K562 (cell line): ENCODE measurements at regions not wholly inside any gene's neighbourhood (a gene's known extent, or its start where the extent isn't known, plus 50 kb on each side); places are given as distances from the start of the nearest gene placed in this dataset.

ENCODE experiments used
- ATAC-seq: fragments of 200-7000 bp; cut with Tn5 transposase; 3 replicates; pipeline ENCODE4 v1.9.1; 2020; ENCODE audit warnings: moderate library complexity
- BruUV-seq: library from RNA; stranded (reverse); fragments of 400-500 nt; replicated peaks from 2 replicates; lab custom pipeline; 2021; lab: Mats Ljungman, UMichigan
- CTCF ChIA-PET: fragments of 300-600 bp; formaldehyde crosslinking; extraction: SDS; loops from one replicate; lab custom pipeline; 2021; ENCODE audit warnings: low intra/inter-chr PET ratio; lab: Yijun Ruan, JAX
- POLR2A ChIA-PET: fragments of 300-600, 350-650 bp; sonication (Branson Sonifier 250); formaldehyde crosslinking; extraction: SDS; loops from one replicate; lab custom pipeline; 2021; ENCODE audit warnings: antibody characterized with exemption, inconsistent platforms; lab: Yijun Ruan, JAX
- DNase-seq, 4 experiments: peaks; one replicate each; pipeline versions ENCODE4 v3.0.0 to v3.0.0-alpha.2; 2011 to 2018; ENCODE audit warnings: low spot score in 3 of 4, mixed read lengths in 3 of 4; ENCODE audit errors: extremely low read depth in 1 of 4
- FAIRE-seq: peaks from 2 replicates; lab custom pipeline; 2011; peaks lifted over from hg19 to GRCh38; lab: Jason Lieb, UNC
- H2AFZ ChIP-seq: 2 replicates; pipeline ENCODE4 v1.6.0; 2011; ENCODE audit warnings: low read depth, low read length, control low read depth, inconsistent platforms
- H3K27ac ChIP-seq: fragments of 200-600 bp; 3 replicates; pipeline ENCODE4 v1.8.0; 2011; ENCODE audit warnings: low read depth, mild to moderate bottlenecking, control low read depth, inconsistent platforms, low read length, moderate library complexity, mixed read lengths; ENCODE audit errors: extremely low read depth
- H3K27me3 ChIP-seq, 2 experiments: fragments of 300-600 bp in 1 of 2; 2 replicates in 1 of 2; 3 replicates in 1 of 2; pipeline versions ENCODE4 v1.6.0 to v1.8.0; 2011; ENCODE audit warnings: inconsistent platforms in 2 of 2, low read length in 2 of 2, mild to moderate bottlenecking in 1 of 2, mixed read lengths in 1 of 2, moderate library complexity in 1 of 2; ENCODE audit not compliant: control insufficient read depth in 2 of 2, insufficient read depth in 2 of 2
- H3K36me3 ChIP-seq: fragments of 300-600 bp; 3 replicates; pipeline ENCODE4 v1.8.0; 2011; ENCODE audit warnings: mild to moderate bottlenecking, low read length, inconsistent platforms; ENCODE audit not compliant: control insufficient read depth, insufficient read depth
- H3K4me1 ChIP-seq, 2 experiments: fragments of 200-600 bp in 1 of 2; replicated peaks in 1 of 2; 2 replicates in 1 of 2; 3 replicates in 1 of 2; pipeline versions ENCODE4 v1.5.1 to v1.8.0; 2011; ENCODE audit warnings: inconsistent platforms in 2 of 2, low read length in 2 of 2, mild to moderate bottlenecking in 1 of 2, mixed read lengths in 1 of 2, moderate library complexity in 1 of 2; ENCODE audit not compliant: control insufficient read depth in 2 of 2, insufficient read depth in 2 of 2
- H3K4me2 ChIP-seq: 2 replicates; pipeline ENCODE4 v1.6.1; 2011; ENCODE audit warnings: low read length, control low read depth, inconsistent platforms, mixed read lengths; ENCODE audit not compliant: insufficient read depth
- H3K4me3 ChIP-seq: fragments of 200-600 bp; sonication (generic), shearing (Covaris generic); 2 replicates; pipeline ENCODE4 v1.5.1; 2016; ENCODE audit warnings: control low read depth, inconsistent platforms
- H3K79me2 ChIP-seq: fragments of 200-600 bp; 3 replicates; pipeline ENCODE4 v1.8.0; 2011; ENCODE audit warnings: low read length, inconsistent platforms; ENCODE audit not compliant: control insufficient read depth, insufficient read depth
- H3K9ac ChIP-seq, 2 experiments: 2 replicates each; pipeline versions ENCODE4 v1.6.0 to v1.6.1; 2011; ENCODE audit warnings: low read depth in 2 of 2, low read length in 2 of 2, control low read depth in 1 of 2, inconsistent platforms in 1 of 2, mild to moderate bottlenecking in 1 of 2, mixed read lengths in 1 of 2; ENCODE audit not compliant: insufficient read depth in 1 of 2
- H3K9me1 ChIP-seq: one replicate; pipeline ENCODE4 v1.6.0; 2011; ENCODE audit warnings: inconsistent platforms, mild to moderate bottlenecking, low read length, moderate library complexity; ENCODE audit not compliant: control insufficient read depth, insufficient read depth
- H3K9me3 ChIP-seq: replicated peaks from 2 replicates; pipeline ENCODE4 v1.5.1; 2011; ENCODE audit warnings: low read depth, low read length, inconsistent platforms; ENCODE audit not compliant: control insufficient read depth, insufficient read depth
- H4K20me1 ChIP-seq: replicated peaks from 2 replicates; pipeline ENCODE4 v1.6.1; 2011; ENCODE audit warnings: low read length, inconsistent platforms, mixed read lengths; ENCODE audit not compliant: control insufficient read depth, insufficient read depth
- CHD1 ChIP-seq: fragments of 200-600 bp; sonication (generic); IDR thresholded peaks from one replicate; pipeline ENCODE4 v1.6.1; 2012; ENCODE audit warnings: mild to moderate bottlenecking, moderate library complexity, low read length, inconsistent platforms
- ESRRA ChIP-seq: fragments of 450-650 bp; IDR thresholded peaks from 2 replicates; pipeline ENCODE4 v1.6.1; 2014; ENCODE audit warnings: low read depth, mild to moderate bottlenecking, moderate library complexity, borderline replicate concordance
- MTA2 ChIP-seq: fragments of 450-650 bp; IDR thresholded peaks from 2 replicates; pipeline ENCODE4 v1.6.1; 2016; ENCODE audit warnings: low read depth
- NEUROD1 ChIP-seq: fragments of 150-350 bp; IDR thresholded peaks from 2 replicates; pipeline ENCODE4 v1.6.1; 2014; ENCODE audit warnings: borderline replicate concordance, low read length, low read depth; ENCODE audit not compliant: partially characterized antibody
- POLR2H ChIP-seq: IDR thresholded peaks from 2 replicates; pipeline ENCODE4 v1.6.1; 2016; ENCODE audit warnings: missing genetic modification characterization, low read depth, mild to moderate bottlenecking, control low read depth, missing compliant biosample characterization, moderate library complexity
- RBM34 ChIP-seq: fragments of 200-400 bp; formaldehyde crosslinking; IDR thresholded peaks from 2 replicates; pipeline ENCODE4 v1.6.1; 2018; ENCODE audit warnings: low read length, borderline replicate concordance; ENCODE audit not compliant: insufficient read depth
- RFX1 ChIP-seq: fragments of 450-650 bp; IDR thresholded peaks from 2 replicates; pipeline ENCODE4 v1.6.1; 2016; ENCODE audit warnings: mild to moderate bottlenecking, moderate library complexity
- RFX5 ChIP-seq: IDR thresholded peaks from 2 replicates; pipeline ENCODE4 v1.6.1; 2011; ENCODE audit warnings: low read depth, mild to moderate bottlenecking, improper control_type of control experiment, low read length
- TRIM28 ChIP-seq: fragments of 450-650 bp; IDR thresholded peaks from 2 replicates; pipeline ENCODE4 v1.6.1; 2017
- U2AF2 ChIP-seq: fragments of 200-400 bp; formaldehyde crosslinking; optimal IDR thresholded peaks from 2 replicates; pipeline ENCODE3; 2017; ENCODE audit warnings: low read depth, mild to moderate bottlenecking, low read length
- ZNF253 ChIP-seq: fragments of 250-450 bp; sonication (Bioruptor Pico); conservative IDR thresholded peaks from 2 replicates; pipeline ENCODE4 v1.6.1; 2021; ENCODE audit warnings: mild to moderate bottlenecking
- ZNF583 ChIP-seq: fragments of 250-450 bp; sonication (Bioruptor Pico); IDR thresholded peaks from 2 replicates; pipeline ENCODE4 v1.4.0; 2020
- ZNF764 ChIP-seq: fragments of 250-450 bp; sonication (Bioruptor Pico); IDR thresholded peaks from 2 replicates; pipeline ENCODE4 v1.4.0; 2020; ENCODE audit warnings: low read depth, mild to moderate bottlenecking, moderate library complexity
- ZZZ3 ChIP-seq: fragments of 450-650 bp; IDR thresholded peaks from 2 replicates; pipeline ENCODE4 v1.6.1; 2016; ENCODE audit warnings: antibody characterized with exemption, mild to moderate bottlenecking, moderate library complexity
- WGBS: fragments of 100-300 bp; shearing (Covaris generic); methylation state at CpG from one replicate; pipeline ENCODE4 v1.1.6; 2016; ENCODE audit warnings: low coverage, mixed read lengths; ENCODE audit not compliant: insufficient coverage; ENCODE audit errors: missing lambda C conversion rate; 5-methylcytosine and 5-hydroxymethylcytosine counted together
- in situ Hi-C: fragments of 300-500 bp; cut with MboI; formaldehyde crosslinking; loops from 4 replicates; pipeline ENCODE4 v1.15.0; 2018; ENCODE audit warnings: inconsistent platforms, mixed read lengths
- intact Hi-C: fragments of 100-400 bp; cut with micrococcal nuclease; formaldehyde crosslinking; loops from 2 replicates; pipeline ENCODE4 v1.14.2; 2022
- TF ChIP-seq, protein P1 (sequence below): fragments of 450-650 bp; IDR thresholded peaks from one replicate; pipeline ENCODE4 v1.6.1; 2018; ENCODE audit warnings: mild to moderate bottlenecking, moderate library complexity; ENCODE audit not compliant: partially characterized antibody
- TF ChIP-seq, protein P2 (sequence below): fragments of 250-450 bp; sonication (Bioruptor Pico); IDR thresholded peaks from 2 replicates; pipeline ENCODE4 v1.4.0; 2020; ENCODE audit warnings: mild to moderate bottlenecking, moderate library complexity, borderline replicate concordance
- TF ChIP-seq, protein P3 (sequence below): fragments of 450-650 bp; formaldehyde crosslinking; IDR thresholded peaks from 2 replicates; pipeline ENCODE4 v1.4.0; 2022; ENCODE audit warnings: missing genetic modification characterization

DNA sequence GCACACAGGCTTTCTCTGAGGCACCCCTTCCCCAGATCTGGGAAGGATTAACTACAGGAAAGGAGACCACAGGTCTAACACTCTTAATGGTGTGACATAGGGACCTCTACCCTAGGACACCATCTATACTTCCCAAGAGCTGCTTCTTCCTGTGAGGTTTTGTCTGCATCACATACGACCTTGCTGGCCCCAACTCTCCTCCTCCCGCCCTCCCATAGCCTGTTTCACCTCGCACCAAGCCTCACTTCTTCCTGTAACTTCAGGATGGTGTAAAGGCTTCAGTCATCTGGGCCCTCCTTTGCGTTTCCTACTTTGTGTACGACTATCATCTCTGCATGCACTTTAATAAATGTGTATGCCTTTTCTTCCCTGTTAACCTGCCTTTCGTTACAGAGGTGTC is 274.3 kb downstream of the KLF6 start:
- WGBS, result 0% methylated on average over 6 of the region's 6 CpGs
- in situ Hi-C loops, result no loop called here

More for the DNA sequence above, 274.3 kb downstream of the KLF6 start:
- H3K27me3 ChIP-seq, result peaks cover 0 to 14% of the 10 kb centered on the region in 2 experiments; a peak in 2 of 5 replicates
- DNase-seq, result no peak
- H3K36me3 ChIP-seq, result no peaks in the 10 kb centered on the region
- H4K20me1 ChIP-seq, result no peaks in the 10 kb centered on the region
- no peaks in the 10 kb centered on the region for H3K9me3 ChIP-seq
- no peak for FAIRE-seq
- no peak overlapping the region for H3K4me2 ChIP-seq
- BruUV-seq, result no TSS peak
- CTCF ChIA-PET, result no interaction called here
- H3K4me1 ChIP-seq, result no peaks in the 10 kb centered on the region; a peak in 1 of 5 replicates
- intact Hi-C loops, result no loop called here
- H3K27ac ChIP-seq, result no peak overlapping the region
- no peak overlapping the region for H2AFZ ChIP-seq
- H3K9ac ChIP-seq, result no peak overlapping the region
- H3K79me2 ChIP-seq, result no peaks in the 10 kb centered on the region
- H3K4me3 ChIP-seq, result no peak overlapping the region
- TF ChIP-seq ZNF764 (CRISPR knock-in tag) (no peak), ZNF253 (CRISPR knock-in tag) (no peak), ESRRA (no peak), POLR2H (tag) (no peak), TRIM28 (no peak), MTA2 (no peak), U2AF2 (no peak), RBM34 (no peak), CHD1 (no peak), RFX1 (no peak), ZNF583 (CRISPR knock-in tag) (no peak), RFX5 (no peak), ZZZ3 (no peak), NEUROD1 (no peak)
- TF ChIP-seq, protein P1, sequence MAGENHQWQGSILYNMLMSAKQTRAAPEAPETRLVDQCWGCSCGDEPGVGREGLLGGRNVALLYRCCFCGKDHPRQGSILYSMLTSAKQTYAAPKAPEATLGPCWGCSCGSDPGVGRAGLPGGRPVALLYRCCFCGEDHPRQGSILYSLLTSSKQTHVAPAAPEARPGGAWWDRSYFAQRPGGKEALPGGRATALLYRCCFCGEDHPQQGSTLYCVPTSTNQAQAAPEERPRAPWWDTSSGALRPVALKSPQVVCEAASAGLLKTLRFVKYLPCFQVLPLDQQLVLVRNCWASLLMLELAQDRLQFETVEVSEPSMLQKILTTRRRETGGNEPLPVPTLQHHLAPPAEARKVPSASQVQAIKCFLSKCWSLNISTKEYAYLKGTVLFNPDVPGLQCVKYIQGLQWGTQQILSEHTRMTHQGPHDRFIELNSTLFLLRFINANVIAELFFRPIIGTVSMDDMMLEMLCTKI, result no peak
- TF ChIP-seq, protein P2, sequence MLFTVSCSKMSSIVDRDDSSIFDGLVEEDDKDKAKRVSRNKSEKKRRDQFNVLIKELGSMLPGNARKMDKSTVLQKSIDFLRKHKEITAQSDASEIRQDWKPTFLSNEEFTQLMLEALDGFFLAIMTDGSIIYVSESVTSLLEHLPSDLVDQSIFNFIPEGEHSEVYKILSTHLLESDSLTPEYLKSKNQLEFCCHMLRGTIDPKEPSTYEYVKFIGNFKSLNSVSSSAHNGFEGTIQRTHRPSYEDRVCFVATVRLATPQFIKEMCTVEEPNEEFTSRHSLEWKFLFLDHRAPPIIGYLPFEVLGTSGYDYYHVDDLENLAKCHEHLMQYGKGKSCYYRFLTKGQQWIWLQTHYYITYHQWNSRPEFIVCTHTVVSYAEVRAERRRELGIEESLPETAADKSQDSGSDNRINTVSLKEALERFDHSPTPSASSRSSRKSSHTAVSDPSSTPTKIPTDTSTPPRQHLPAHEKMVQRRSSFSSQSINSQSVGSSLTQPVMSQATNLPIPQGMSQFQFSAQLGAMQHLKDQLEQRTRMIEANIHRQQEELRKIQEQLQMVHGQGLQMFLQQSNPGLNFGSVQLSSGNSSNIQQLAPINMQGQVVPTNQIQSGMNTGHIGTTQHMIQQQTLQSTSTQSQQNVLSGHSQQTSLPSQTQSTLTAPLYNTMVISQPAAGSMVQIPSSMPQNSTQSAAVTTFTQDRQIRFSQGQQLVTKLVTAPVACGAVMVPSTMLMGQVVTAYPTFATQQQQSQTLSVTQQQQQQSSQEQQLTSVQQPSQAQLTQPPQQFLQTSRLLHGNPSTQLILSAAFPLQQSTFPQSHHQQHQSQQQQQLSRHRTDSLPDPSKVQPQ, result no peak
- TF ChIP-seq, protein P3, sequence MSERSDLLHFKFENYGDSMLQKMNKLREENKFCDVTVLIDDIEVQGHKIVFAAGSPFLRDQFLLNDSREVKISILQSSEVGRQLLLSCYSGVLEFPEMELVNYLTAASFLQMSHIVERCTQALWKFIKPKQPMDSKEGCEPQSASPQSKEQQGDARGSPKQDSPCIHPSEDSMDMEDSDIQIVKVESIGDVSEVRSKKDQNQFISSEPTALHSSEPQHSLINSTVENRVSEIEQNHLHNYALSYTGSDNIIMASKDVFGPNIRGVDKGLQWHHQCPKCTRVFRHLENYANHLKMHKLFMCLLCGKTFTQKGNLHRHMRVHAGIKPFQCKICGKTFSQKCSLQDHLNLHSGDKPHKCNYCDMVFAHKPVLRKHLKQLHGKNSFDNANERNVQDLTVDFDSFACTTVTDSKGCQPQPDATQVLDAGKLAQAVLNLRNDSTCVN (CRISPR knock-in tag), result no peak
- POLR2A ChIA-PET, result no interaction called here
- H3K9me1 ChIP-seq, result no peaks in the 10 kb centered on the region
- ATAC-seq, result no peak
